Heart right ventricle (tissue), 16 donors: ENCODE measurements at regions not wholly inside any gene's neighbourhood (a gene's known extent, or its start where the extent isn't known, plus 50 kb on each side); places are given as distances from the start of the nearest gene placed in this dataset.

Source experiments
- ATAC-seq, 8 donors: fragments of 200-7000 bp; cut with Tn5 transposase; one replicate each; pipeline ENCODE4 v1.9.1; 2020; ENCODE audit warnings: mild to moderate bottlenecking in 8 of 8, moderate library complexity in 8 of 8, moderate number of reproducible peaks in 1 of 8
- DNase-seq, 2 donors: peaks; one replicate each; pipeline ENCODE4 v3.0.0-alpha.2; 2020
- H3K27ac ChIP-seq, 10 donors: fragments of 200-600 bp; sonication (generic) in 2 of 10; one replicate each; pipeline versions ENCODE4 v1.5.0 to v1.8.0; 2020 to 2022; ENCODE audit warnings: mild to moderate bottlenecking in 3 of 10
- H3K27me3 ChIP-seq, 7 donors: fragments of 200-600 bp; one replicate each; pipeline ENCODE4 v1.8.0; 2021 to 2022; ENCODE audit warnings: mild to moderate bottlenecking in 2 of 7
- H3K36me3 ChIP-seq, 9 donors: fragments of 200-600 bp; sonication (generic) in 1 of 9; one replicate each; pipeline versions ENCODE4 v1.5.0 to v1.8.0; 2020 to 2022; ENCODE audit warnings: mild to moderate bottlenecking in 2 of 9
- H3K4me1 ChIP-seq, 9 donors: fragments of 200-600 bp; sonication (generic) in 1 of 9; one replicate each; pipeline versions ENCODE4 v1.5.0 to v1.8.0; 2020 to 2022; ENCODE audit warnings: mild to moderate bottlenecking in 4 of 9
- H3K4me3 ChIP-seq, 10 donors: fragments of 200-600 bp; sonication (generic) in 2 of 10; one replicate each; pipeline versions ENCODE4 v1.5.0 to v1.8.0; 2020 to 2022; ENCODE audit warnings: mild to moderate bottlenecking in 7 of 10, moderate library complexity in 2 of 10
- H3K9me3 ChIP-seq, 11 donors: fragments of 200-600 bp in 10 of 11; sonication (generic) in 2 of 11; one replicate each; pipeline versions ENCODE4 v1.5.0 to v1.8.0; 2013 to 2022; ENCODE audit warnings: mild to moderate bottlenecking in 2 of 11, control low read depth in 1 of 11, moderate library complexity in 1 of 11
- WGBS, 2 donors: extraction: QIAGEN DNeasy Blood & Tissue Kit; methylation state at CpG; one replicate each; pipeline ENCODE4 v1.1.7; 2013; ENCODE audit warnings: inconsistent platforms in 1 of 2; 5-methylcytosine and 5-hydroxymethylcytosine counted together
- intact Hi-C, 10 donors: fragments of 100-400 bp; cut with DNase I; formaldehyde crosslinking; loops; one replicate each; pipeline versions ENCODE4 v1.11.1 to v1.14.2; 2022
- TF ChIP-seq, protein P1 (sequence below), 9 donors: fragments of 200-600 bp; sonication (generic) in 2 of 9; IDR thresholded peaks; one replicate each; pipeline versions ENCODE4 v1.5.0 to v1.8.0; 2021 to 2022; ENCODE audit warnings: antibody characterized with exemption in 9 of 9, mild to moderate bottlenecking in 5 of 9, moderate library complexity in 1 of 9
- donor health status: Arrhythmogenic right ventricular cardiomyopathy.
- donor health status: ischemic (EF 13 %, LVEDD 7.1; RV severe dilation, severe dysfunction).
- donor health status: healthy with polysubstance abuse.
- donor health status: DM: no; HTN: yes; CAD: no.
- donor health status: DM: no; HTN: no; CAD: no.
- donor health status: ischemic (EF 25% LVEDD 6.9; RV normal size, moderate dysfunction).
- donor health status: ischemic (EF 25% LVEDD 5.7; RV mildly dilated, moderate dysfunction).
- donor health status: healthy.
- donor health status: DM: yes; HTN: yes; CAD: no.
- donor health status: Ischemic cardiomyopathy.
- donor health status: ischemic (EF 35%, LVEDD 5.7; RV mildly dilated, moderate dysfunction).
- donor health status: nonischemic (EF 11% LVEDD 7.7; RV severe dilation, severe dysfunction).
- donor health status: DM: yes; HTN: yes; CAD: no.
- donor health status: PGD.
- donor health status: ischemic (EF 29% LVEDD 5.4; RV normal size, mild dysfunction).
- donor health status: nonischemic (EF 23%, LVEDD 6.1; RV moderate dilation, normal function).

DNA sequence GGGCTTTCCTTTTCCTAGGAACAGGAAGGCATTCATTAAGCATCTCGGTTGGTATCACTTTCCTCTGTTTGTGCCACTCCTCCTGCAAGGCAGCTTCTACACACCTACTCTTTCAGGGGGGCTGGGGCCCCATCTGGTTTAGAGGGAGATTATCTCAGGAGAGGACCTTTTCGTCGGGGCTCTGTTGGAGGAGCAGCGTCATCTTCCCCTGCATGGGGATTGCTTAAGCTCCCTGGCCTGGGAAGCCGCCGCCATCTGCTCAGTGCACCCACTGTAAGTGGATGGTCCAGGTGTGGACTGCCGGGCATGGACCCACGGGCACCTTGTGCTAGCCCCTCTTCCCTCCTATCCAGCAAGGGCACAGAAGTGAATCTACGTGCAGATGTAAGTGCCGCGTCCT, 355.3 kb upstream of the SMIM21 start:
- Histone ChIP-seq H3K4me1 (no peaks in the 10 kb centered on the region), H3K9me3 (no peaks in the 10 kb centered on the region), H3K27me3 (peaks cover 0 to 41% (median 10%) of the 10 kb centered on the region in 7 donors), H3K4me3 (no peak overlapping the region), H3K27ac (no peak overlapping the region), H3K36me3 (no peaks in the 10 kb centered on the region)
- no peak for ATAC-seq
- intact Hi-C loops, result no loop called here
- WGBS, 2 donors, result 87 to 88% methylated on average over 11 of the region's 11 CpGs
- TF ChIP-seq, protein P1, sequence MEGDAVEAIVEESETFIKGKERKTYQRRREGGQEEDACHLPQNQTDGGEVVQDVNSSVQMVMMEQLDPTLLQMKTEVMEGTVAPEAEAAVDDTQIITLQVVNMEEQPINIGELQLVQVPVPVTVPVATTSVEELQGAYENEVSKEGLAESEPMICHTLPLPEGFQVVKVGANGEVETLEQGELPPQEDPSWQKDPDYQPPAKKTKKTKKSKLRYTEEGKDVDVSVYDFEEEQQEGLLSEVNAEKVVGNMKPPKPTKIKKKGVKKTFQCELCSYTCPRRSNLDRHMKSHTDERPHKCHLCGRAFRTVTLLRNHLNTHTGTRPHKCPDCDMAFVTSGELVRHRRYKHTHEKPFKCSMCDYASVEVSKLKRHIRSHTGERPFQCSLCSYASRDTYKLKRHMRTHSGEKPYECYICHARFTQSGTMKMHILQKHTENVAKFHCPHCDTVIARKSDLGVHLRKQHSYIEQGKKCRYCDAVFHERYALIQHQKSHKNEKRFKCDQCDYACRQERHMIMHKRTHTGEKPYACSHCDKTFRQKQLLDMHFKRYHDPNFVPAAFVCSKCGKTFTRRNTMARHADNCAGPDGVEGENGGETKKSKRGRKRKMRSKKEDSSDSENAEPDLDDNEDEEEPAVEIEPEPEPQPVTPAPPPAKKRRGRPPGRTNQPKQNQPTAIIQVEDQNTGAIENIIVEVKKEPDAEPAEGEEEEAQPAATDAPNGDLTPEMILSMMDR (IDR thresholded peaks at IDR 0.05), result no peak
- DNase-seq, result no peak

DNA sequence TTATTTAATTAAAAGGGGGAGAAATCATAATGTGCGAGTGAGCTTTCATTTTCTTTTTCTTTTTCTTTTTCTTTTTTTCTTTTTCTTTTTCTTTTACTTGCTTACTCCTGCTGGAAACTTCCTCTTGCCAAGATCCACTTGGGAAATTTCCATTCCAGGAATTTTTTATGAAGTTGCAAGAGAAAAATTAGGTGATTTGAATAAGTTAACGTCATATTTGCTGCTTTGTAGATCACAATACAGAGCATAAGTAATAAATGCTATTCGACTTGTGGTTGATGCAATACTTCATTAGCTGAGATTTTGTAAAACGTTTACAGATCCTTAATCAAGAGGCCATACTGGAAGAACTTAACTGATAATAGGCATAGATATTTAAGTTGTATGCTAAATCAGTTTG, 354.7 kb upstream of the SMIM21 start:
- 78 to 81% methylated on average over 4 of the region's 4 CpGs for WGBS, 2 donors
- DNase-seq, result no peak
- Histone ChIP-seq H3K4me3 (no peak overlapping the region), H3K36me3 (no peaks in the 10 kb centered on the region), H3K27me3 (peaks cover 0 to 41% (median 10%) of the 10 kb centered on the region in 7 donors), H3K27ac (no peak overlapping the region), H3K4me1 (no peaks in the 10 kb centered on the region), H3K9me3 (no peaks in the 10 kb centered on the region)
- no peak for ATAC-seq
- TF ChIP-seq, protein P1 (IDR thresholded peaks at IDR 0.05), result no peak
- intact Hi-C loops, result no loop called here

DNA sequence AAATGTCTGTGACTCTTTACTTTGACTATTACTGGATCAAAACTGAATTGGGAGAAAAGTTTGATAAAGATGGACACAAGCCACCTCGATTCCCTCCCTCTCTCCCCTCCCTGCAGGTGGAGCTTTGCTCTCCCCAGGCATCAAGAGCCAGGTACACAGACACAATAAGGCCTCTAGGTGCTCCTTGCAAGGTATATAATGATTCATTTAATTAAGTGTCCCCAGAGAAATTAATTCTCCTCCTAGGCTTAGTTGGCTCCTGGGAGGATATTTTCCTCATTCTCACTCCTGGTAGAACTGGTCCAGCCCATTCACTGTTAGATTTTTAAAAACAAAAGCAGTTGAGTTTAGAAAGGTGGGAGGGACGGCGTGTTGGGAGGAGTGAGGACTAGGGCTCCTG, 352.4 kb upstream of the SMIM21 start:
- 87 to 91% methylated on average over 3 of the region's 3 CpGs for WGBS, 2 donors
- intact Hi-C loops, result loop anchor here in 1 of 10 donors (10.0 kb wide), 1 partner anchor 85 kb away; no protein-coding TSS in a partner anchor
- Histone ChIP-seq H3K4me3 (no peak overlapping the region), H3K4me1 (no peaks in the 10 kb centered on the region), H3K27me3 (peaks cover 0 to 34% (median 9%) of the 10 kb centered on the region in 7 donors), H3K9me3 (no peaks in the 10 kb centered on the region), H3K36me3 (no peaks in the 10 kb centered on the region), H3K27ac (no peak overlapping the region)
- TF ChIP-seq, protein P1 (IDR thresholded peaks at IDR 0.05), result no peak
- no peak for ATAC-seq
- DNase-seq, result no peak

DNA sequence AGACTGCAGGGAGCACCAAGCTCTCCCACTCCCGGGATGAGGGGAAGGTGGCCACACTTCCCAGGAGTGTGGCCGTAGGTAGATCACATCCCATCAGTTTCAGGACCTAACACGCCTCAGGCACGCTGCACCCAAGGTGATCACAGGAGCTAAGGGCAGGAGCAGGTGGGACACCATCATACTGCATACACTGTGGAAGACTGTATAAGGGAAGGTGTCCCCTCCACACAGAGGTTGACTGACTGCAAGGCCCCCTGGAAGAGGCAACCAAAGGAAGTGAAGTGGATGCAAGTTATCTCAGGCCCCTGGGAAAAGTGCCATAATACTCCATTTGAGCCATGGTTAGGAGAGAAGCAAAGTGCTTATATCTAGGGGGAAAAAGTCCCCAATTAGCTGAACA, 351.9 kb upstream of the SMIM21 start:
- TF ChIP-seq, protein P1 (IDR thresholded peaks at IDR 0.05), result no peak
- no peaks in the 10 kb centered on the region for H3K36me3 ChIP-seq
- peaks cover 0 to 34% (median 8%) of the 10 kb centered on the region in 7 donors for H3K27me3 ChIP-seq
- intact Hi-C loops, result loop anchor here in 1 of 10 donors (10.0 kb wide), 1 partner anchor 85 kb away; no protein-coding TSS in a partner anchor
- H3K4me3 ChIP-seq, result no peak overlapping the region
- DNase-seq (no peak), ATAC-seq (no peak)
- no peaks in the 10 kb centered on the region for H3K4me1 ChIP-seq
- H3K27ac ChIP-seq, result no peak overlapping the region
- 84 to 86% methylated on average over 4 of the region's 4 CpGs for WGBS, 2 donors
- H3K9me3 ChIP-seq, result no peaks in the 10 kb centered on the region
